ENCODE measurements at regions not wholly inside any gene's neighbourhood (a gene's known extent, or its start where the extent isn't known, plus 50 kb on each side); places are given as distances from the start of the nearest gene placed in this dataset.
A peak's percentile ranks its signal among the peaks of the same experiment; 100 is the strongest.

DNA sequence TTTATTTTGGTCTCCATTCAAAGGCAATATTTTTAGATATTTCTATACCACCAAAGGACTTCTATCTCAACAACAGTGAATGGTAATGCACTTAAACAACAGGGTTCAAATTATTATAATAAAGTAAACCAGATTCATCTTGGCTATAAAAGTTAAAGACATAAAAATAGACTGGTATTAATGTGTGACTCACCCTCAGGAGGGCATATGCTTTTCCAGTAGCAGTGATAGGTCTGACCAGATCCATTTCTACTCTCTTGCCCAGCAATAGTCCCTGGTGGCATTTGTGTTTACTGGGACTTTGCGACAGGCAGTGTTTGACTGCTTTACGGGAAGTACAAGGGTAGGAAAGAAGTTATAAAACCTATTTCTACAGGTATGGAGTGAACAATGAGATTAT lies 353.2 kb upstream of the ATP2B1 start:
- H3K36me3 ChIP-seq (ENCODE audit: insufficient read depth, low read length): no peaks in the 10 kb centered on the region

DNA sequence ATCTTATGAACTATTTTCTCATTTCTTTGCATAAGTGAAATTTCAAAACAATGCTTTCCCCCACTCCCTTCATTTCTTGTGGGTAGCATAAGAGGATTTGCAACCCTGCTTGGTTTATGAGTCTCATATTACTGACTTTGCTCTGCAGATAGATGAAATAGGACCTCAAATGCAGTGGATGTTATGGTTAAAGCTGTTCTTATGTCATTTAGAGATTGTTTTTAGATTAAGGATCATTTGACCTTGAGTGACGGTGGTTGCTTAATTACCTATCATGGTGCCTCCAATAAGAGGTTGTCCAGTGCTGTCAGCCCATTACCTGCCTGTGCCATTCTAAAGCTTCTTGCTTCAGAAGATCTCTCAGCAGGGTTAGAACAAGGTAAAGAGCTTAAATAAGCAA lies 351.4 kb upstream of the ATP2B1 start:
- TF ChIP-seq, protein P1, sequence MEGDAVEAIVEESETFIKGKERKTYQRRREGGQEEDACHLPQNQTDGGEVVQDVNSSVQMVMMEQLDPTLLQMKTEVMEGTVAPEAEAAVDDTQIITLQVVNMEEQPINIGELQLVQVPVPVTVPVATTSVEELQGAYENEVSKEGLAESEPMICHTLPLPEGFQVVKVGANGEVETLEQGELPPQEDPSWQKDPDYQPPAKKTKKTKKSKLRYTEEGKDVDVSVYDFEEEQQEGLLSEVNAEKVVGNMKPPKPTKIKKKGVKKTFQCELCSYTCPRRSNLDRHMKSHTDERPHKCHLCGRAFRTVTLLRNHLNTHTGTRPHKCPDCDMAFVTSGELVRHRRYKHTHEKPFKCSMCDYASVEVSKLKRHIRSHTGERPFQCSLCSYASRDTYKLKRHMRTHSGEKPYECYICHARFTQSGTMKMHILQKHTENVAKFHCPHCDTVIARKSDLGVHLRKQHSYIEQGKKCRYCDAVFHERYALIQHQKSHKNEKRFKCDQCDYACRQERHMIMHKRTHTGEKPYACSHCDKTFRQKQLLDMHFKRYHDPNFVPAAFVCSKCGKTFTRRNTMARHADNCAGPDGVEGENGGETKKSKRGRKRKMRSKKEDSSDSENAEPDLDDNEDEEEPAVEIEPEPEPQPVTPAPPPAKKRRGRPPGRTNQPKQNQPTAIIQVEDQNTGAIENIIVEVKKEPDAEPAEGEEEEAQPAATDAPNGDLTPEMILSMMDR (IDR thresholded peaks at IDR 0.05; ENCODE audit: insufficient read depth, low read depth, low read length): no peak
- no peak for TF ChIP-seq EZH2 (IDR thresholded peaks at IDR 0.05; ENCODE audit: insufficient read depth, low read length)
- no peak overlapping the region for H3K27ac ChIP-seq (ENCODE audit: low read depth, low read length)
- no peaks in the 10 kb centered on the region for H3K27me3 ChIP-seq (ENCODE audit: insufficient read depth, low read length)
- H3K9ac ChIP-seq (ENCODE audit: low read length): no peak overlapping the region
- Mint-ChIP-seq H3K27ac (ENCODE audit: unreplicated experiment) (no peak overlapping the region), H3K9me3 (ENCODE audit: unreplicated experiment) (no peaks in the 10 kb centered on the region), H3K4me3 (ENCODE audit: unreplicated experiment) (no peak overlapping the region), H3K27me3 (ENCODE audit: low read depth, unreplicated experiment) (no peaks in the 10 kb centered on the region), H3K36me3 (ENCODE audit: low read depth, unreplicated experiment) (no peaks in the 10 kb centered on the region), H3K4me1 (ENCODE audit: low read depth, unreplicated experiment) (peaks cover 7% of the 10 kb centered on the region)
- FAIRE-seq: peak; percentile 34
- H3K4me1 ChIP-seq (ENCODE audit: insufficient read depth, low read length): peaks cover 4% of the 10 kb centered on the region
- no peaks in the 10 kb centered on the region for H3K79me2 ChIP-seq (ENCODE audit: insufficient read depth, low read length)
- H2AFZ ChIP-seq (ENCODE audit: low read depth, low read length): no peak overlapping the region
- no peak overlapping the region for H3K4me3 ChIP-seq (ENCODE audit: insufficient read depth, low read depth, low read length)
- H4K20me1 ChIP-seq (ENCODE audit: insufficient read depth, low read length): no peaks in the 10 kb centered on the region
- no peak for DNase-seq (ENCODE audit: low read depth)
- no peaks in the 10 kb centered on the region for H3K36me3 ChIP-seq (ENCODE audit: insufficient read depth, low read length)
- H3K4me2 ChIP-seq (ENCODE audit: low read length): no peak overlapping the region
- no peaks in the 10 kb centered on the region for H3K9me3 ChIP-seq (ENCODE audit: insufficient read depth, low read depth, low read length)

More for the DNA sequence above, 353.2 kb upstream of the ATP2B1 start:
- Histone ChIP-seq H3K4me1 (ENCODE audit: insufficient read depth, low read length) (peaks cover 4% of the 10 kb centered on the region), H3K27me3 (ENCODE audit: insufficient read depth, low read length) (no peaks in the 10 kb centered on the region), H3K4me2 (ENCODE audit: low read length) (no peak overlapping the region), H3K9ac (ENCODE audit: low read length) (no peak overlapping the region), H3K79me2 (ENCODE audit: insufficient read depth, low read length) (no peaks in the 10 kb centered on the region), H3K4me3 (ENCODE audit: insufficient read depth, low read depth, low read length) (no peak overlapping the region), H4K20me1 (ENCODE audit: insufficient read depth, low read length) (no peaks in the 10 kb centered on the region), H3K9me3 (ENCODE audit: insufficient read depth, low read depth, low read length) (no peaks in the 10 kb centered on the region), H2AFZ (ENCODE audit: low read depth, low read length) (no peak overlapping the region), H3K27ac (ENCODE audit: low read depth, low read length) (no peak overlapping the region)
- Mint-ChIP-seq H3K4me1 (ENCODE audit: low read depth, unreplicated experiment) (peaks cover 7% of the 10 kb centered on the region), H3K9me3 (ENCODE audit: unreplicated experiment) (no peaks in the 10 kb centered on the region), H3K27me3 (ENCODE audit: low read depth, unreplicated experiment) (no peaks in the 10 kb centered on the region), H3K36me3 (ENCODE audit: low read depth, unreplicated experiment) (no peaks in the 10 kb centered on the region), H3K4me3 (ENCODE audit: unreplicated experiment) (no peak overlapping the region), H3K27ac (ENCODE audit: unreplicated experiment) (no peak overlapping the region)
- no peak for FAIRE-seq
- TF ChIP-seq, protein P1 (IDR thresholded peaks at IDR 0.05; ENCODE audit: insufficient read depth, low read depth, low read length): no peak
- TF ChIP-seq EZH2 (IDR thresholded peaks at IDR 0.05; ENCODE audit: insufficient read depth, low read length): no peak
- no peak for DNase-seq (ENCODE audit: low read depth)

DNA sequence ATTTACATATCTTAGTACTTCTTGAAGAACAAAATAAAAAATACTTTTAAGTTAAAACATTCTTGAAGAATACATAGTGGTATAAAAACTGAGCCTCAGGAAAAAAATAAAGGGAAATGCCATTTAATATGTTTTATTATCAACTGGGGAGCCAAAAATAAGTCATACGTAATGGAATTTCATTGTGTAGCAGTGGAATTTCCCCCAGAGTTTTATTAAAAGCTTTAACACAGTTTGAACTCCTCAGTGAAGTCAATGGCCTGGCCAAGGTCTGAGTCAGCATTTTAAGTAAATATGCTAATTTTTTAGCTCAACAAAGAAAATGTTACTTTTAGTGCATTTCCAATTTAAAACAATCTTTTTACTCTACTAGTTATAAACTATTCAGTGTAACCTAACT lies 350.1 kb upstream of the ATP2B1 start:
- no peak for FAIRE-seq
- H3K27ac Mint-ChIP-seq (ENCODE audit: unreplicated experiment): no peak overlapping the region

More for the DNA sequence above, 350.1 kb upstream of the ATP2B1 start:
- no peaks in the 10 kb centered on the region for H4K20me1 ChIP-seq (ENCODE audit: insufficient read depth, low read length)
- DNase-seq (ENCODE audit: low read depth): peak; percentile 88
- H3K4me1 ChIP-seq (ENCODE audit: insufficient read depth, low read length): peaks cover 4% of the 10 kb centered on the region
- H3K4me1 Mint-ChIP-seq (ENCODE audit: low read depth, unreplicated experiment): peaks cover 7% of the 10 kb centered on the region
- no peaks in the 10 kb centered on the region for H3K36me3 ChIP-seq (ENCODE audit: insufficient read depth, low read length)
- H3K27ac ChIP-seq (ENCODE audit: low read depth, low read length): peak overlapping the region; percentile 57
- no peak overlapping the region for H3K4me3 Mint-ChIP-seq (ENCODE audit: unreplicated experiment)
- no peak overlapping the region for H3K9ac ChIP-seq (ENCODE audit: low read length)
- H2AFZ ChIP-seq (ENCODE audit: low read depth, low read length): no peak overlapping the region
- no peak overlapping the region for H3K4me2 ChIP-seq (ENCODE audit: low read length)
- no peak overlapping the region for H3K4me3 ChIP-seq (ENCODE audit: insufficient read depth, low read depth, low read length)
- TF ChIP-seq, protein P1 (IDR thresholded peaks at IDR 0.05; ENCODE audit: insufficient read depth, low read depth, low read length): no peak
- TF ChIP-seq EZH2 (IDR thresholded peaks at IDR 0.05; ENCODE audit: insufficient read depth, low read length): no peak
- no peaks in the 10 kb centered on the region for H3K9me3 Mint-ChIP-seq (ENCODE audit: unreplicated experiment)
- no peaks in the 10 kb centered on the region for H3K9me3 ChIP-seq (ENCODE audit: insufficient read depth, low read depth, low read length)
- H3K27me3 Mint-ChIP-seq (ENCODE audit: low read depth, unreplicated experiment): no peaks in the 10 kb centered on the region
- H3K27me3 ChIP-seq (ENCODE audit: insufficient read depth, low read length): no peaks in the 10 kb centered on the region
- H3K36me3 Mint-ChIP-seq (ENCODE audit: low read depth, unreplicated experiment): no peaks in the 10 kb centered on the region
- no peaks in the 10 kb centered on the region for H3K79me2 ChIP-seq (ENCODE audit: insufficient read depth, low read length)
